ENCODE measurements at regions not wholly inside any gene's neighbourhood (a gene's known extent, or its start where the extent isn't known, plus 50 kb on each side); places are given as distances from the start of the nearest gene placed in this dataset.
"Not testable (repeated sequence)": the region's sequence is repeated elsewhere in the genome, so short reads cannot be mapped to it uniquely, and the experiment has no call there.

- DNase-seq, result not testable (repeated sequence)
Observed at GRCh38 chr7:112689466-112690177, 100.6 kb downstream of the TMEM168 start.

GRCh38 chr7:112692333-112692732 lies 97.9 kb downstream of the TMEM168 start:
- DNase-seq, result no peak

GRCh38 chr7:112697211-112697610 lies 93.0 kb downstream of the TMEM168 start:
- not testable (repeated sequence) for DNase-seq

- DNase-seq, result no peak
Observed at GRCh38 chr7:112699725-112700513, 90.3 kb downstream of the TMEM168 start.

- no peak for DNase-seq
Observed at GRCh38 chr7:112701456-112701855, 88.7 kb downstream of the TMEM168 start.

- no peak for DNase-seq
Observed at GRCh38 chr7:112707655-112708054, 82.5 kb downstream of the TMEM168 start.

- no peak for DNase-seq
Observed at GRCh38 chr7:112708236-112708635, 82.0 kb downstream of the TMEM168 start.
